K562 (cell line): ENCODE measurements at regions not wholly inside any gene's neighbourhood (a gene's known extent, or its start where the extent isn't known, plus 50 kb on each side); places are given as distances from the start of the nearest gene placed in this dataset.

Experiments used
- ATF4 ChIP-seq: fragments of 450-650 bp; formaldehyde crosslinking; IDR thresholded peaks from 2 replicates; pipeline ENCODE4 v1.4.0; 2022; ENCODE audit warnings: mild to moderate bottlenecking, moderate library complexity
- CTCF ChIP-seq, 3 experiments: IDR thresholded peaks in 2 of 3; conservative IDR thresholded peaks in 1 of 3; 2 replicates each; pipeline ENCODE4 v1.5.1; 2011 to 2012; ENCODE audit warnings: low read length in 3 of 3, mild to moderate bottlenecking in 3 of 3, control low read depth in 2 of 3, improper control_type of control experiment in 1 of 3, inconsistent platforms in 1 of 3, low read depth in 1 of 3, mixed read lengths in 1 of 3, moderate library complexity in 1 of 3; ENCODE audit not compliant: insufficient read depth in 2 of 3
- ELF1 ChIP-seq: fragments of 200-800 bp; sonication (Bioruptor generic); IDR thresholded peaks from 2 replicates; pipeline ENCODE4 v1.6.1; 2016; ENCODE audit warnings: missing genetic modification characterization, missing compliant biosample characterization
- GATA2 ChIP-seq: sonication (generic); formaldehyde crosslinking; IDR thresholded peaks from 2 replicates; pipeline ENCODE4 v1.4.0; 2020; ENCODE audit warnings: mild to moderate bottlenecking, missing genetic modification reagents
- POU5F1 ChIP-seq: fragments of 150-350 bp; IDR thresholded peaks from 2 replicates; pipeline ENCODE4 v1.6.1; 2014; ENCODE audit warnings: borderline replicate concordance, low read length, low read depth, mild to moderate bottlenecking; ENCODE audit not compliant: partially characterized antibody
- RFX5 ChIP-seq: IDR thresholded peaks from 2 replicates; pipeline ENCODE4 v1.6.1; 2011; ENCODE audit warnings: low read depth, mild to moderate bottlenecking, improper control_type of control experiment, low read length
- RFX7 ChIP-seq: fragments of 250-450 bp; sonication (Bioruptor Pico); IDR thresholded peaks from 2 replicates; pipeline ENCODE4 v1.5.1; 2021; ENCODE audit warnings: mild to moderate bottlenecking
- ZNF253 ChIP-seq: fragments of 250-450 bp; sonication (Bioruptor Pico); conservative IDR thresholded peaks from 2 replicates; pipeline ENCODE4 v1.6.1; 2021; ENCODE audit warnings: mild to moderate bottlenecking
- ZNF639 ChIP-seq, 2 experiments: fragments of 200-800 bp in 1 of 2; sonication (Bioruptor generic) in 1 of 2; sonication (generic) in 1 of 2; formaldehyde crosslinking in 1 of 2; IDR thresholded peaks in 1 of 2; conservative IDR thresholded peaks in 1 of 2; 2 replicates each; pipeline versions ENCODE4 v1.5.0 to v1.6.1; 2016 to 2020; ENCODE audit warnings: missing compliant biosample characterization in 1 of 2, missing genetic modification characterization in 1 of 2, missing genetic modification reagents in 1 of 2

GRCh38 chr13:70424428-70424827, 316.2 kb upstream of the KLHL1 start:
- no peak for TF ChIP-seq ZNF639 (CRISPR knock-in tag; conservative IDR thresholded peaks at IDR 0.05 in 1 of 2, IDR thresholded peaks at IDR 0.05 in 1 of 2)
- TF ChIP-seq RFX7 (CRISPR knock-in tag): no peak
- TF ChIP-seq CTCF (IDR thresholded peaks at IDR 0.05 in 2 of 3, conservative IDR thresholded peaks at IDR 0.05 in 1 of 3; ENCODE audit: insufficient read depth in 2 of 3, low read depth in 1 of 3, low read length in 3 of 3): no peak
- no peak for TF ChIP-seq RFX5
- no peak for TF ChIP-seq ELF1 (tag)
- TF ChIP-seq POU5F1: no peak
- no peak for TF ChIP-seq ATF4 (CRISPR knock-in tag)
- no peak for TF ChIP-seq GATA2
- no peak for TF ChIP-seq ZNF253 (CRISPR knock-in tag)
